ENCODE measurements at regions not wholly inside any gene's neighbourhood (a gene's known extent, or its start where the extent isn't known, plus 50 kb on each side); places are given as distances from the start of the nearest gene placed in this dataset.
A peak's percentile ranks its signal among the peaks of the same experiment; 100 is the strongest.
"Not testable (repeated sequence)": the region's sequence is repeated elsewhere in the genome, so short reads cannot be mapped to it uniquely, and the experiment has no call there.

DNA sequence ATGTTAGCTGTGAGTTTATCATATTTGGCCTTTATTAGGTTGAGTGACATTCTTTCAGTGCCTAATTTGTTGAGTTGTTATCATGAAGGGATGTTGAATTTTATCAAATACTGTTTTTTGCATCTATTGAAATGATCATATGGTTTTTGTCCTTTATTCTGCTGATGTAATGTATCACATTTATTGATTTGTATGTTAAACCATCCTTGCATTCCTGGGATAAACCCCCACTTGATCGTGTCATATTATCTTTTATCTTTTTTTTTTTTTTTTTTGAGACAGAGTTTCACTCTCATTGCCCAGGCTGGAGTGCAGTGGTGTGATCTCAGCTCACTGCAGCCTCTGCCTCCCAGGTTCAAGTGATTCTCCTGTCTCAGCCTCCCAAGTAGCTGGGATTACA is 51.9 kb upstream of the MFGE8 start:
- in situ Hi-C loops (cut with HindIII; ENCODE audit: low pct_unique_long_range_greater_than_20kb, low sequenced_read_pairs); DNase-seq (ENCODE audit: low read depth, low spot score): not testable (repeated sequence)

DNA sequence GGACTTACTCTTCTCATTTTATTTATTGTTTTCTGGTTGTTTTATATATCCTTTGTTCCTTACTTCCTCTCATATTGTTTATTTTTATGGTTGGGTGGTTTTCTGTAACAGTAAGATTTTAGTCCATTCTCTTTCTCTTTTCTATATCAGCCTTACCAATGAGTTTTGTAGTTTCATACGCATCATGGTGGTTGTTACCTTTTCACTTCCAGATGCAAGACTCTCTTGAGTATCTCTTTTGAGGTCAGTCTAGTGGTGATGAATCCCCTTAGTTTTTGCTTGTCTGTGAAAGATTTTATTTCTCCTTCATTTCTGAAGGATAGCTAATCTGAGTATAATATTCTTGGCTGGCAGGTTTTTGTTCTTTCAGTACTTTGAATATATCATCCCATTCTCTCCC is 57.1 kb upstream of the MFGE8 start:
- no peak for DNase-seq (ENCODE audit: low read depth, low spot score)
- in situ Hi-C loops (cut with HindIII; ENCODE audit: low pct_unique_long_range_greater_than_20kb, low sequenced_read_pairs) = no loop called here

DNA sequence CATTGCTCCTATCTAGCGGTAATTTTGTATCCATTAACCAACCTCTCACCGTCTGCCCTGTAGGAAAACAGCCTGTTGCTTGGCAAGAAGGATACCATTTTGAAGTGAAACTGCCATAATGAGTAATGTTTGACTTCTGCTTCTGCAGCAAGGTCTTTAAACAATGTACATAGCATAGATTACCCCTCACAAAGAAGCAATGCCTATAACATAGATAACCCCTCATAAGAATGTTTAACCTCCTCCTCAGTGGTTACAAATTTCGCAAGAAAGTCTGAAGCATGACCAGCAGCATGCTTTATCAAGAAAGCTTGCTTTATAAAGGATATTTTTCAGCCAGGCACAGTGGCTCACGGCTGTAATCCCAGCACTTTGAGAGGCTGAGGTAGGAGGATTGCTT is 61.2 kb upstream of the MFGE8 start:
- in situ Hi-C loops (cut with HindIII; ENCODE audit: low pct_unique_long_range_greater_than_20kb, low sequenced_read_pairs) = no loop called here
- peak; percentile 17 for DNase-seq (ENCODE audit: low read depth, low spot score)

DNA sequence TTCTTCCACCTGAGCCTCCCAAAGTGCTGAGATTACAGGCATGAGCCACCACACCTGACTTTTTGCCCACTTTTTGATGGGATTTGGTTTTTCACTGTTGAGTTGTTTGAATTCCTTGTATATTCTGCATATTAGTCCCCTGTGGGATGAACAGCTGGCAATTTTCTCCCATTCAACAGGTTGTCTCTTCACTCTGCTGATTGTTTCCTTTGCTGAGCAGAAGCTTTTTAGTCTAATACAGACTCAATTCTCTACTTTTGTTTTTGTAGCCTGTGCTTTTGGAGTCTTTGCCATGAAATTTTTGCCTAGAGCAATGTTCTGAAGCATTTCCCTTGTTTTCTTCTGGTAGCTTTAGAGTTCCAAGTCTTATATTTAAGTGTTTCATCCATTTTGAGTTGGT is 62.7 kb upstream of the MFGE8 start:
- in situ Hi-C loops (cut with HindIII; ENCODE audit: low pct_unique_long_range_greater_than_20kb, low sequenced_read_pairs) = no loop called here
- peak; percentile 68 for DNase-seq (ENCODE audit: low read depth, low spot score)

DNA sequence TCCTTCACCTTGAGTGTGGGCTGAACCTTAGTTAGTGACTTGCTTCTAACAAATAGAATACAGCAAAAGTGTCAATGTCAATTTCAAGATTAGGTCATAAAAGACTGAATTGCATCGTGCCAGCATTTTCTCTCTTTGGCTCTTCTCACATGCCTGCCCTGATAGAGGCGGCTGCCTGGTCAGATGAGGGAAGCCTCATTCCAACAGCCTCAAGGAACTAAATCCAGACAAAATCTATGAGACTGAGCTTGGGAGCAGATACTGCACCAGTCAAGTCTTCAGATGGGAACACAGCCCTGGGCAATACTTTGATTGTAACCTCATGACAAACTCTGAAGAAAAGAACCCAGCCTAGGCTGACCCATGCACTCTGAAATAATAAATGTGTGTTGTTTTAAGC is 63.5 kb upstream of the MFGE8 start:
- DNase-seq (ENCODE audit: low read depth, low spot score) = no peak
- in situ Hi-C loops (cut with HindIII; ENCODE audit: low pct_unique_long_range_greater_than_20kb, low sequenced_read_pairs) = no loop called here

DNA sequence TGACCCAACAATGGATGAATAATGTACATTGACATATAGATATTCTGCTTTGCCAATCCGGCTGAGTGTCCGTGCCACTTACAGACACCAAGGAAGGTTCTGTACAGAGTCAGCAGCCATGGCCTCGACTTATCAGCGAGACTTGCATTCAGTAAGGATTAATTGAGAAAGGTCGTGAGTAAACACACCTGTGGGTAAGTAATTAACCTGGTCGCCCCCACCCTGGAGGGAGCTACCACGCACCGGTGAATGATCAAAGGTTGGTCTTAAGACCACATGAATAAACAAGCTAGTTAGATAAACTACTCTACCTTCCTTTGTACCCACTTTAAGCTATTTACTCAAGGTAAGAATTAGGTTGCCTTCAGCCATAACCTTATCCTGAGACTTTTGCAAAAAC is 66.5 kb upstream of the MFGE8 start:
- no peak for DNase-seq (ENCODE audit: low read depth, low spot score)
- in situ Hi-C loops (cut with HindIII; ENCODE audit: low pct_unique_long_range_greater_than_20kb, low sequenced_read_pairs) = no loop called here

DNA sequence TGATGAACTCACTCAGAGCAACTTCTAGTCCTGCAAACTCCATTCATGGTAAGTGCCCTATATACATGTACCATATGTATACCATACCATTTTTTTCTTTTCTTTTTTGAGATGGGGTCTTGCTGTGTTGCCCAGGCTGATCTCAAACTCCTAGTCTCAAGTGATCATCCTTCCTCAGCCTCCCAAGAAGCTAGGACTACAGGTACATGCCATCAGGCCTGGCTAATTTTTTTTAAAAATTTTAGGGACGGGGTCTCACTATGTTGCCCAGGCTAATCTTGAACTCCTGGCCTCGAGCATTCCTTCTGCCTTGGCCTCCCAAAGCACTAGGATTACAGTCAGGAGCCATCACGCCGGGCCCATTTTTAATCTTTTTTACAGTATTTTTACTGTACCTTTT is 67.3 kb upstream of the MFGE8 start:
- in situ Hi-C loops (cut with HindIII; ENCODE audit: low pct_unique_long_range_greater_than_20kb, low sequenced_read_pairs) = no loop called here
- no peak for DNase-seq (ENCODE audit: low read depth, low spot score)

DNA sequence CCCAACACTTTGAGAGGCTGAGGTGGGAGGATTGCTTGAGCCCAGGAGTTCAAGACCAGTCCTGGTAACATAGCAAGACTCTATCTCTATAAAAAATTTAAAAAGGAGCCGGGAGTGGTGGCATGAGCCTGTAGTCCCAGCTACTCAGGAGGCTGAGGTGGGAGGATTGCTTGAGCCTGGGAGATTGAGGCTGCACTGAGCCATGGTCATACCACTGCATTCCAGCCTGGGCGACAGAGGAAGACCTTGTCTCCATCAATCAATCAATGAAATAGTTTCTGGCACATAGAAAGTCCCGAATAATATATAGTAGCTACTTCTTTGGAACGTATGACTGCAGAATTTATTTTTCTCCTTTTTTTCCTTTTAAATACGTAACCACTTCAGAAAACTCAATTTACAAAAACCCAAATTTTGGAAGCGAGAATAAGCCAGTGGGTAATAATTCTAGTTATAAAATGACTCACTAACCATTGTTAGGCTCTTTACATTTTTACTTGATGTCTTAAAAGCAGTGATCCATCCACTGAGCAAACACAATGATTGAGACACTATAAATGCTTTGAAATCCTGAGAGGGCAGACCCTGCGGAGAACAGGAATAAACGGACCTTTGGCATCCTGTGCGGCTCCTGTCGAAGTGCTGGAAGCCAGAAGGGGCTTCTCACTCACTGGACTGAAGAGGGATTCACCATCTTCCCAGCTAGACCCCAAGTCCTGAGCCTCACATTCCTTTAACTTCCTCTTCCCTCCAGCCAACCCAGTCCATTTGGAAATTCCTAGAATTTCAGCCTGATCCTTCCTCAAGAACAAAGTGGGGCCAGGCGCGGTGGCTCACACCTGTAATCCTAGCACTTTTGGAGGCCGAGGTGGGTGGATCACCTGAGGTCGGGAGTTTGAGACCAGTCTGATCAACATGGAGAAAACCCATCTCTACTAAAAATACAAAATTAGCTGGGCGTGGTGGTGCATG is 68.4 kb upstream of the MFGE8 start:
- in situ Hi-C loops (cut with HindIII; ENCODE audit: low pct_unique_long_range_greater_than_20kb, low sequenced_read_pairs) = no loop called here
- no peak for DNase-seq (ENCODE audit: low read depth, low spot score)

DNA sequence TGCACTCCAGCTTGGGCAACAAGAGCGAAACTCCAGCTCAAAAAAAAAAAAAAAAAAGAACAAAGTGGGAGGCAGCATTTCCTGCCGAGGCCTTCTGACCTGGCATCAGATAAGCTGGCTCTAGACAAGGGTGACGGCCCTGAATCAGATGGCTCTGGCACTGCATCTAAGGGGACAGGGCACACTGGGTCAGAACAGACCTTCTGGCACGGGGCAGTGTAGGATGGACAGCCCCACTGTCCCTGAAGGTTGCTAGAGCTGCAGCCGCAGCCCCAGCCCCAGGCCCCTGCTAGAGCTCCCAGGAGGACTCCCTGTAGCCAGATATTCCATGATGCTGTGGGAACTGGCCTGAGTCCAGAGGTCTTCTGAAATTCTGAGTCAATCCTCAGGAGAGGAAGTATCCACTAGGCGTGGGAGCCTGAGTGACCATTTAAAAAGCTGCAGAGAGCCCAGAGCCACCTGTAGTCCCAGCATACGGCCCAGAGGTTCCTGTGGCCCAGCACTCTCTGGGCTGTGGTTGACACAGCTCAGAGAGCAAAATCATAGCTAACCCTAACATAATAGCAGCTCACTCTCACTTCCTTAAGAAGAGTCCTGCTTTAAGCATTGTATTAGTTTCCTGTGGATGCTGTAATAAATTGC is 69.2 kb upstream of the MFGE8 start:
- DNase-seq (ENCODE audit: low read depth, low spot score) = no peak
- in situ Hi-C loops (cut with HindIII; ENCODE audit: low pct_unique_long_range_greater_than_20kb, low sequenced_read_pairs) = no loop called here

DNA sequence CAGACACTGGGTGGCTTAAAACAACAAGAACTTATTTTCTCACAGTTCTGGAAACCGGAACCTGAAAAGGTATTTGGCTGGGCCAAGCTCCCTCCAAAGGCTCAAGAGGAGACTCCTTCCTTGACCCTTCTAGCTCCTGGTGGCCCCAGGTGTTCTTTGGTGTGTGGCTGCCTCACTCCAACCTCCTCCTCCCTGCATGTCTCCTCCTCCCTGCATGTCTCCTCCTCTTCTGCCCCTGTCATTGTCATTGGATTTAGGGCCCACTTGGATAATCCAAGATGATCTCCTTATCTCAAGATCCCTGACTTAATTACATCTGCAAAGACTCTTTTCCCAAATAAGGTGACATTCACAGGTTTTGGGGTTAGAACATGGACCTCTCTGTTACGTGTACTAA is 69.8 kb upstream of the MFGE8 start:
- in situ Hi-C loops (cut with HindIII; ENCODE audit: low pct_unique_long_range_greater_than_20kb, low sequenced_read_pairs) = no loop called here
- DNase-seq (ENCODE audit: low read depth, low spot score) = no peak

DNA sequence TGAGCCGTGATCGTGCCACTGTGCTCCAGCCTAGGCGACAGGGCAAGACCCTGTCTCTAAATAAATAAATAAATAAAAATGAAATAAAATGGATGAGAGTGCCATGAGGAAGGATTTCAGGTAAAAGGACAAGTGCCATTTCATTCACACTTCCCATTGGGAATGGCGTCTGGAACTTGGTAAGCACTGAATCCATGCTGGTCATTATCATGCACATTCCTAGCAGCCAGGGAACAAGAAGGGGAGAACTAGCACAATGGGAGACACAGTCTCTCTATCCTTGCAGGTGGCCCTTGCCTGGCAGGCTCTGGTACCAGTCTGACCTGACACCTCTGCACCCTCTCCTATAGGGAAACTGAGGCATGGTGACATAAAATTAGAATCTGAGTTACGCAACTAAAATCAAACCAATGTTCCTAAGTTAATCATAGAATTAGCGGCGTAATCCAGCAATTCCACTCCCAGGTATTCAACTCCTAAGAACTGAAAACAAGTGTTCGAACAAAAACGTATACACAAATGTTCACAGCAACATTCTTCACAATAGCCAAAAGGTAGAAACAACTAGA is 70.8 kb upstream of the MFGE8 start:
- in situ Hi-C loops (cut with HindIII; ENCODE audit: low pct_unique_long_range_greater_than_20kb, low sequenced_read_pairs) = no loop called here
- no peak for DNase-seq (ENCODE audit: low read depth, low spot score)

DNA sequence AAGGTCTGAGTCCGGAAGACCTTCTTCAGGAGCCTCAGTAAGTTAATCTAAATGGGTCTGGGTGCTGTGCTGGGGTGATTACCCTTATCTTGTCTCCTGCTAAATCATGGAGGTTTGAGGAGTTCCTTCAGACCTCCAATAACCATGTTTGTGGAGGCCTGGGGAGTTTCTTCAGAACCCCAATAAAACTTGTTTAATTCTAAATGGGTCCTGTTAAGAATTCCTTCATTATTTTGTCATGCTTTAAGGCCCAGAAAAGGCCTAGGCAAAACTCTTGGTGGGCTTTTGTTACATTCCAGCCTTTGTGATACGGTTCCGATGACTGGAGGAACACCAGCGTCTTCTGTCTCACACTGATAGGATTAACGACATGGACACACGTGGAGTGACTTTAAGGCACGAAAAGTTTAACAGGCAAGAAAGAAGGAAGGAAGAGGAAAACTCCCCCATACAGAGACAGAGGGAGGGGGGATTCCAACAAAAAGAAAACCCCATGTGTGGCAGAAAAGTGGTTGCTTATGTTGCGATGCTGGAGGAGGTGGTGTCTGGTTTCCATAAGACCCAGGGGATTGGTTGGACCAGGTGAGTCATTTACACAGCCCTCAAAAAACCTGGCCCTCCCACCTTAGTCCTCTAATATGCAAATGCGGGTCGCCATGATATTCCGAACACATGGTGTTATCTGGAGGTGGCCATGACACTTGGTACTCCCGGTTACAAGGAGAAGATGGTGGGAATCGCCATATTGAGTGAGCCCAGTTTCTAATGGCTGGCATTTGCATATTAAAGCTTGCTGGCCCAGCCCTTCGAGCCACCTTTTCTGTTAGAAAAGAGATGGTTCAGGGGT is 72.6 kb upstream of the MFGE8 start:
- DNase-seq (ENCODE audit: low read depth, low spot score) = no peak
- in situ Hi-C loops (cut with HindIII; ENCODE audit: low pct_unique_long_range_greater_than_20kb, low sequenced_read_pairs) = no loop called here

DNA sequence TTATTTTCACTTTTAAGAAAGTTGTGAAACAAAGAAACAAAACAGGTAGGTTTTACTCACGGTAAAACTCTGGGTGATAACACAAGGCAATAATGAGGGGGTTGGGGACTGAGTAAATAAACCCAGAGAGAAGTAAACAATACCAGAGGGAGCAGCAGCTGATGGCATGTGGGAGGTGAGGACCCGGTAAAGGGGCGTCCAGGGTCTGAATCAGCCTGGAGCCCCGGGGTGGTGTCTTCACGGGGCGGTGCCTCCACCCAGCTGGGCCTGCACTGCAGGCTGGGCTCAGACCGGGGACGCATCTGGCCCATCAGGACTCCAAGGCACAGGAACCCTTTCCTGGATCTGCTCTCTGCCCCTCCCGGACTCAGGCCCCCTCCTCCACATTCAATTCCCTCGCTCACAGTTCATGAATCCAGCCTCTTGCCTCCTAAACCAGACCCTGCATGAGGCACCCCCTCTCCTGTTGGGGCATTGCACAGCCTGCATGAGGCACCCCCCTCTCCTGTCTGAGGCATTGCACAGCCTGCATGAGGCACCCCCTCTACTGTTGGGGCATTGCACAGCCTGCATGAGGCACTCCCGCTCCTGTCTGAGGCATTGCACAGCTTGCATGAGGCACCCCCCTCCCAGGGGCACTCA is 73.9 kb upstream of the MFGE8 start:
- in situ Hi-C loops (cut with HindIII; ENCODE audit: low pct_unique_long_range_greater_than_20kb, low sequenced_read_pairs) = no loop called here
- no peak for DNase-seq (ENCODE audit: low read depth, low spot score)

DNA sequence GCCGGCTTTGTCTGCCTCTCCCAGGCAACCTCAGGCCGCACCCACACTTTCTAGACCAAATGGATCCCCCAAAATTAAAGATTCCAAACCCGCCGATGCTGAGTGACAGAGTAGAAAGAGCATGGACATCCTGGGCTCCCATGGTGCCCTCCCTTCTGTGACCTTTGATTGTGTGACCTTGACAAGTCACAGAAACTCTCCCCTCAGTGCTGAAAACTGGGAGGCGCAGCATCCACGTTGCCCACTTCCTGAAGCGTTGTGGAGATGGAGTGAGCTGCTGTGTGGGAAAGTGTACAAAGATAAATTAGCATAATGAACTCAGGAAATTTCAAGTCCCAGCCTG is 74.4 kb upstream of the MFGE8 start:
- DNase-seq (ENCODE audit: low read depth, low spot score) = no peak
- in situ Hi-C loops (cut with HindIII; ENCODE audit: low pct_unique_long_range_greater_than_20kb, low sequenced_read_pairs) = no loop called here

DNA sequence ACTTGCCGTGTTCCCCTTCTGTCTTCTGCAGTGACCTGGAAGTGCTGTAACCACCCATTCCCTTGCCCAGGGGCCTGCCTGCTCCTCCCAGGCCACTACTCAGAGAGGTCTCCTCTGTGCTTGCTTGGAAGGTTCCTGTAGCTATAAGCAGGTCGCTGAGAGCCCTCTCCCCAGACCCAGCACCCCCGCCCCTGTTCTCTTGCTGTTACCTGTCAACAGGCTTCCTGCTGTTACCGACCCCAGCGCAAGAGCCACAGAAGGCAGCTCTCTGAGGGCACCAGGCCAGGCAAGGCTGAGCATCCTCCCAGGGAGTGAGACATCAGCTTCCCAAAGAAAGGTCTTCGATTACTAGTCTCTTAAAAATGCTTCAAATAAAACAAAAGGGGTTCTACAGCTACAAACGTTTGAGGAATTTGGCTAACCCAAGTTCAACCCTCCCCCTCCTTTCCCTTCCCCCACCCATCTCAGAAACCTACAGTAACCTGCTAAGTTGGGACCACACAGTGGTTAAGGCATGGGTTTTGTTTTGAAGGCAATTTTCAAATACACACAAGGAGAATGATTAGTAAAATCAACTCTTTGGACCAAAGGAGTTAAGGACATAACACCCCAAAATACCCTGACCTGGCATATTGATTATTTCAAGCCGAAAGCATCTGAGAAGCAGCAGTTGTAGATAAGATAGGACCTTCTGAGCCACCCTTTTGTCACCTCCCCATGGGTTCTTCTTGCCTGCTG is 74.9 kb upstream of the MFGE8 start:
- in situ Hi-C loops (cut with HindIII; ENCODE audit: low pct_unique_long_range_greater_than_20kb, low sequenced_read_pairs) = no loop called here
- DNase-seq (ENCODE audit: low read depth, low spot score) = no peak

DNA sequence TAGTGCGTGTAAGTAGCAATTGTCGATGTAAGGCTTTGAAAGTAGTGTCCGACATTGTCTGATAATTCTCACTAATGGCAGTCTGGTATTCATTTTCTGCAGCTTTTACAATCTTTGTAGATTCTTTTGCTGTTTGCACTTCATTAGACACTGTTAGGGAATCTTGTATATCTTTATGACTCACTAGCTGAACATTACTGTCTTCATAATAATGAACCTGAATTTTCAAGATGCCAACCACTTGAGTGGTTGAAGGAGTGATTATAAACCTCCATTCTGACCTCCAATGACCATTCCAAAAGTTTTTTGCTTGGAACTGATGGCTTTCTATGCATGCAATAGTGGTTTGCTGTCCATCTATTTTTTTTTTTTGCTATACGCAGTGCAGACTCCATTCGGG is 76.4 kb upstream of the MFGE8 start:
- DNase-seq (ENCODE audit: low read depth, low spot score) = no peak
- in situ Hi-C loops (cut with HindIII; ENCODE audit: low pct_unique_long_range_greater_than_20kb, low sequenced_read_pairs) = no loop called here

DNA sequence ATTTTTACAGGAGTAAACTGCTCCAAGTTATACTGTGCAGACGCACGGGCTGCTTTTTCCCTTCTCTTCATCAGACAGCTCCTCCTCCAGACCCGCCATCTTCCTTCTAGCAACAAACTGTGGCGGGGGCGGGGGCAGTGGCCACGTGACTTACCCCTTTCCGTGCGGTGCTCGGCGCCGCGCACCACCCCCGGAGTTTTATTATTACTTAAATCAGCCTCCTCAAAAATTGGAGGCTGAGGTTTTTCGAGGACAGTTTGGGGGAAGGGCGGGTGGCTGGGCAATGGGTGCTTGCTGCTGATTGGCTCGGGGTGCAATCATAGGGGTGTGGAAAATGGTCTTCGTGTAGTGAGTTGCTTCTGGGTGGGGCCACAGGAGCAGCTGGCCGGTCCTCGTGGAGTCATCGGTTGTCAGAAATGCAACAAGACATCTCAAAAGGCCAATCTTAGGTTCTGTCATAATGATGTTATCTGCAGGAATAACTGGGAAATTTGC is 77.1 kb upstream of the MFGE8 start:
- in situ Hi-C loops (cut with HindIII; ENCODE audit: low pct_unique_long_range_greater_than_20kb, low sequenced_read_pairs) = no loop called here
- no peak for DNase-seq (ENCODE audit: low read depth, low spot score)
